BE2C (cell line): ENCODE measurements at regions not wholly inside any gene's neighbourhood (a gene's known extent, or its start where the extent isn't known, plus 50 kb on each side); places are given as distances from the start of the nearest gene placed in this dataset.

Experiments
- DNase-seq: peaks from one replicate; pipeline ENCODE4 v3.0.0-alpha.2; 2020
- H3K27me3 ChIP-seq: fragments of 250-450 bp; sonication (Bioruptor Pico); 2 replicates; pipeline ENCODE4 v1.5.1; 2020; ENCODE audit warnings: mild to moderate bottlenecking
- H3K36me3 ChIP-seq: fragments of 250-450 bp; sonication (Bioruptor Pico); 2 replicates; pipeline ENCODE4 v1.5.1; 2020; ENCODE audit warnings: mild to moderate bottlenecking
- H3K4me1 ChIP-seq: fragments of 250-450 bp; sonication (Bioruptor Pico); 2 replicates; pipeline ENCODE4 v1.5.1; 2020
- H3K4me3 ChIP-seq: 2 replicates; pipeline ENCODE4 v1.5.1; 2011; ENCODE audit warnings: low read depth, low read length
- H3K9me3 ChIP-seq: fragments of 250-450 bp; sonication (Bioruptor Pico); 2 replicates; pipeline ENCODE4 v1.5.1; 2020
- CTCF ChIP-seq: IDR thresholded peaks from 2 replicates; pipeline ENCODE4 v1.5.1; 2012; ENCODE audit warnings: mild to moderate bottlenecking, low read depth, low read length

GRCh38 chr18:40944576-40944975 is 1010.5 kb upstream of the PIK3C3 start:
- H3K36me3 ChIP-seq: no peaks in the 10 kb centered on the region
- DNase-seq: no peak
- H3K27me3 ChIP-seq: no peaks in the 10 kb centered on the region
- no peak for TF ChIP-seq CTCF
- no peaks in the 10 kb centered on the region for H3K9me3 ChIP-seq
- H3K4me1 ChIP-seq: no peaks in the 10 kb centered on the region
- H3K4me3 ChIP-seq: no peak overlapping the region

GRCh38 chr18:40939656-40940515 is 1015.1 kb upstream of the PIK3C3 start:
- TF ChIP-seq CTCF: no peak
- H3K4me3 ChIP-seq: no peak overlapping the region
- no peaks in the 10 kb centered on the region for H3K36me3 ChIP-seq
- H3K4me1 ChIP-seq: no peaks in the 10 kb centered on the region
- H3K9me3 ChIP-seq: no peaks in the 10 kb centered on the region
- DNase-seq: no peak
- H3K27me3 ChIP-seq: no peaks in the 10 kb centered on the region

- no peaks in the 10 kb centered on the region for H3K9me3 ChIP-seq
- no peak for TF ChIP-seq CTCF
- no peaks in the 10 kb centered on the region for H3K36me3 ChIP-seq
- DNase-seq: no peak
- H3K4me1 ChIP-seq: no peaks in the 10 kb centered on the region
- H3K27me3 ChIP-seq: no peaks in the 10 kb centered on the region
- no peak overlapping the region for H3K4me3 ChIP-seq
Measured at GRCh38 chr18:40938615-40939014, 1016.4 kb upstream of the PIK3C3 start.

GRCh38 chr18:40937386-40937785 is 1017.6 kb upstream of the PIK3C3 start:
- TF ChIP-seq CTCF: no peak
- Histone ChIP-seq H3K9me3 (no peaks in the 10 kb centered on the region), H3K4me3 (no peak overlapping the region), H3K4me1 (no peaks in the 10 kb centered on the region), H3K27me3 (no peaks in the 10 kb centered on the region), H3K36me3 (no peaks in the 10 kb centered on the region)
- DNase-seq: no peak

GRCh38 chr18:40935423-40935822 is 1019.6 kb upstream of the PIK3C3 start:
- DNase-seq: no peak
- no peaks in the 10 kb centered on the region for H3K36me3 ChIP-seq
- no peaks in the 10 kb centered on the region for H3K4me1 ChIP-seq
- no peaks in the 10 kb centered on the region for H3K9me3 ChIP-seq
- no peaks in the 10 kb centered on the region for H3K27me3 ChIP-seq
- H3K4me3 ChIP-seq: no peak overlapping the region
- peak; percentile 38 for TF ChIP-seq CTCF

- Histone ChIP-seq H3K4me1 (no peaks in the 10 kb centered on the region), H3K36me3 (no peaks in the 10 kb centered on the region), H3K9me3 (no peaks in the 10 kb centered on the region), H3K27me3 (no peaks in the 10 kb centered on the region), H3K4me3 (no peak overlapping the region)
- TF ChIP-seq CTCF: no peak
- DNase-seq: no peak
Measured at GRCh38 chr18:40932862-40933261, 1022.2 kb upstream of the PIK3C3 start.
